ENCODE measurements at regions not wholly inside any gene's neighbourhood (a gene's known extent, or its start where the extent isn't known, plus 50 kb on each side); places are given as distances from the start of the nearest gene placed in this dataset.

- DNase-seq (ENCODE audit: low read depth): no peak
- no peak for TF ChIP-seq CTCF (conservative IDR thresholded peaks at IDR 0.05; ENCODE audit: low read depth, low read length)
- H3K4me3 ChIP-seq (ENCODE audit: low read length): no peak overlapping the region
Measured at GRCh38 chr21:45351526-45352275, 53.3 kb upstream of the COL18A1 start.

DNA sequence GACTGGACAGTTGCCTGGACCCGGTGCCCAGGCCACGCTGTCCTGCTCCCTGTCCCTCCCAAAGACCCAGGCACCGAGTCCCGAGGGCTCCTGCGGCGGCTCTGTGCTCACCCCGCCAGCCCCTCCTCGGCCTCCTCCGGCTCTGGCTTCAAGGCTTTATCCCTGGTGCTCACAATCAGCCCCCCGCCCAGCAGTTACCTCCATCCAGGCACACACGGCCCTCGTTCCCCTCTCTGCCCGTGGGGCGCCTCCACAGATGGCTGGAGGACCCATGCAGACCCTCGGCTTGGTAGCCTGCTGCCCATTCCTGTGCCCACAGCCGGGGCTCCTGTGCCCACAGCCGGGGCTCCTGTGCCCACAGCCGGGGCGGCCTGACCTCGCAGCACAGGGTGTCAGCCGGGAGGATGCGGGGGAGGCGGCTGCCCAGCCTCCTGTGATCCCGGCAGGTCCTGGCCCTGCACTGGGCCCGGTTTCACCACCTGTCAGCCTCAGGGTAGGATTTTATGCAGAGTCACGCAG, 52.3 kb upstream of the COL18A1 start:
- TF ChIP-seq CTCF (conservative IDR thresholded peaks at IDR 0.05; ENCODE audit: low read depth, low read length): no peak
- H3K4me3 ChIP-seq (ENCODE audit: low read length): no peak overlapping the region
- DNase-seq (ENCODE audit: low read depth): no peak

DNA sequence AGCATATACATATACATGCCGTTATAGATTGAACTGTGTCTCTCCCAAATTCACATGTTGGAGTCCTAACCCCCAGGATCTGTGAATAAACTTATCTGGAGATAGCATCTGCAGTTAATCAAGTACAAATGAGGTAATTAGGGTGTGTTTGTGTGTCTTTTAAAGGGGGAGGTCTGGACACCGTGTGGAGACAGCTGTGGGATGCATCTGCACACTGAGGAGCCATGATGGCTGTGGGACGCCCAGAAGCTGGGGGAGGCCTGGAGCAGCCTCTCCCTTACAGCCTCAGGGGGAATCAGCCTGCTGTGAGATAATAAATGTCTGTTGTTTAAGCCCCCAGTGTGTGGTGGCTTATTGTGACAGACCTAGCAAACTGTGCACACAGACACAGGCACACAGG, 51.8 kb upstream of the COL18A1 start:
- DNase-seq (ENCODE audit: low read depth): no peak
- TF ChIP-seq CTCF (conservative IDR thresholded peaks at IDR 0.05; ENCODE audit: low read depth, low read length): no peak

DNA sequence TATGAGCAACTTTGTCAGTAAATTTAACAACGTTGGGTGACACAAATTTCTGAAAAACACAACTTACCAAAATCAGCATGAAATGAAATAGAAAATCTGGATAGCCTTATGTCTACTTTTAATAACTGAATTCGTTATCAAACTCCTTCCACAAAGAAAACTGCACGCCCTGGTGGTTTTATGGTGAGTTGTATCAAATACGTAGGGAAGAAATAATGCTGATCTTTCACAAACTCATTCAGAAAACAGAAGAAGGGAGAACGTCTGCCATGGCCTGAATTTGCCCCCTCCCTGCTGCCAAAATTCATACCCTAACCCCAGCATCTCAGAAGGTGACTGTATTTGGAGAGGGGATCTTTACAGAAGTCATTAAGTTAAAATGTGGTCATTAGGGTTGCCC, 50.0 kb upstream of the COL18A1 start:
- no peak overlapping the region for H3K4me3 ChIP-seq (ENCODE audit: low read length)

More for the DNA sequence above, 51.8 kb upstream of the COL18A1 start:
- no peak overlapping the region for H3K4me3 ChIP-seq (ENCODE audit: low read length)

More for the DNA sequence above, 50.0 kb upstream of the COL18A1 start:
- no peak for DNase-seq (ENCODE audit: low read depth)
- TF ChIP-seq CTCF (conservative IDR thresholded peaks at IDR 0.05; ENCODE audit: low read depth, low read length): no peak

Measured in retinal pigment epithelial cell (primary cell).